AG09309 (cell line): ENCODE measurements at regions not wholly inside any gene's neighbourhood (a gene's known extent, or its start where the extent isn't known, plus 50 kb on each side); places are given as distances from the start of the nearest gene placed in this dataset.

Experiments used
- DNase-seq: peaks from one replicate; pipeline ENCODE4 v3.0.0-alpha.2; 2010; ENCODE audit warnings: low read depth
- H3K4me3 ChIP-seq: 2 replicates; pipeline ENCODE4 v1.5.1; 2011; ENCODE audit warnings: mild to moderate bottlenecking, low read depth, low read length, moderate library complexity; ENCODE audit not compliant: control insufficient read depth
- TF ChIP-seq, protein P1 (sequence below): IDR thresholded peaks from 2 replicates; pipeline ENCODE4 v1.5.1; 2011; ENCODE audit warnings: mild to moderate bottlenecking, low read depth, low read length, inconsistent platforms; ENCODE audit not compliant: insufficient read depth, control insufficient read depth; ENCODE audit errors: missing control alignments

DNA sequence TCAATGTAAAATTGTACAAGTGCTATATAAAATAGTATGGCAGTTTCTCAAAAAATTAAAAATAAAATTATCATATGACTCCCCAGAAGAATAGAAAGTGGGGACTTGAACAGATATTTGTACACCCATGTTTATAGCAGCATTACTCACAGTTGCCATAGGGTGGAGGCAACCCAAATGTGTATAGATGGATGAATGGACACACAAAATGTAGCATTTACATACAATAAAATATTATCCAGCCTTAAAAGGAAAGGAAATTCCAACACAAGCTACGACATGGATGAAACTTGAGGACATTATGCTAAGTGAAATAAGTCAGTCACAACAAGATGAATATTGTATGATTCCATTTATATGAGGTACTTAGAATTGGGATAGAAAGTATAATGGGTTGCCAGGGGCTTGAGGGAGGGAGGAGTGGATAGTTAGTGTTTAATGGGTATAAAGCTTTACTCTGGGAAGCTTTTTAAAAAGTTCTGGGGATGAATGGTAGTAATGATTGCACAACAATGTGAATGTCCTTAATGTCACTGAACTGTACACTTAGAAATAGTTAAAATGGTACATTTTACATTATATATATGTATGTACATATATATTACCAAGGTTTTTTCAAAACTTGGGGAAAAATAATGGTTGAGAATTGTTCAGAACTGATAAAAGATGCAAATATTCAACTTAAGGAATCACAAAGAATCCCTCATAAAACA is 53.0 kb upstream of the ADORA3 start:
- TF ChIP-seq, protein P1, sequence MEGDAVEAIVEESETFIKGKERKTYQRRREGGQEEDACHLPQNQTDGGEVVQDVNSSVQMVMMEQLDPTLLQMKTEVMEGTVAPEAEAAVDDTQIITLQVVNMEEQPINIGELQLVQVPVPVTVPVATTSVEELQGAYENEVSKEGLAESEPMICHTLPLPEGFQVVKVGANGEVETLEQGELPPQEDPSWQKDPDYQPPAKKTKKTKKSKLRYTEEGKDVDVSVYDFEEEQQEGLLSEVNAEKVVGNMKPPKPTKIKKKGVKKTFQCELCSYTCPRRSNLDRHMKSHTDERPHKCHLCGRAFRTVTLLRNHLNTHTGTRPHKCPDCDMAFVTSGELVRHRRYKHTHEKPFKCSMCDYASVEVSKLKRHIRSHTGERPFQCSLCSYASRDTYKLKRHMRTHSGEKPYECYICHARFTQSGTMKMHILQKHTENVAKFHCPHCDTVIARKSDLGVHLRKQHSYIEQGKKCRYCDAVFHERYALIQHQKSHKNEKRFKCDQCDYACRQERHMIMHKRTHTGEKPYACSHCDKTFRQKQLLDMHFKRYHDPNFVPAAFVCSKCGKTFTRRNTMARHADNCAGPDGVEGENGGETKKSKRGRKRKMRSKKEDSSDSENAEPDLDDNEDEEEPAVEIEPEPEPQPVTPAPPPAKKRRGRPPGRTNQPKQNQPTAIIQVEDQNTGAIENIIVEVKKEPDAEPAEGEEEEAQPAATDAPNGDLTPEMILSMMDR = no peak
- H3K4me3 ChIP-seq = no peak overlapping the region
- no peak for DNase-seq

DNA sequence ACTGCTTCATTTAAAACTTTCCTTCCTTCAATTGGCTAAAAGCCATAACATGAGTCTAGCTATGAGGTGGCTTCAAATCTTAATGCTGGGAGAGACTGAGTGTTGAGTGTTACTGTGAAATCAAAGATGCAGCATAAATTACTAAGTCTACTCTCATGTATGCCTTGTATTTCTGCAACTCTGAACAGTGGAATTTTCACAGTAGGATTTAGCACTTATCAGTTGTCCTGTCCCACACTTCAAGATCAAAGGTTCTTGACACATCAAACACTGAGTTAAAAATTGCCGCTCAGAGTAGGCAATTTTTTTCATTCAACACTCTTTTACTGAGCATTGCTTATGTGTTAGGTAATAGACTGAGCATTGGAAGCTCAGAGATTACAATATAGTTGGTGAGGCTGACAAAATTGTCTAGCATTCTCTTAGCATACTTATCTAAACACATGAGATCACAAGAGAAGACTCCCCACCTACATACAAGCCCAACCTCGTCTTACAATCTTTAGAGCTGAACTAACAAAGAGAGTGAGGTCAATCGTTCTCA is 56.4 kb upstream of the ADORA3 start:
- no peak for DNase-seq
- TF ChIP-seq, protein P1 = no peak

DNA sequence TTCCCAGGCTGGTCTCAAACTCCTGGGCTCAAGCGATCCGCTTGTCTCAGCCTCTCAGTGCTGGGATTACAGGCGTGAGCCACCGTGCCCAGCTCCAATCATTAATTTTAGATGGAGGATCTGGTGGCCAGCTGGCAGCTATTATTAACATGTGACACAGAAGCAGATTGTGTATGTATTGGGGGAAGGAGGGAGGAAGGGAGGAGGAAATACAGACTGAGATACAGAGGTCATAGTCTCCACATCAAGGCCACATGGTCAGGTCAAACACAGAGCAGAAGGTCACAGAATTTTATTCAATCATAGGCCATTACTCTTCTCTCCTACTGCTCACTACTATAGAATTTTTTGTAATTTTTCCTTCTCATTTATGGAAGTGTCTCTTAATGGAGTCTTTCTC is 57.9 kb upstream of the ADORA3 start:
- DNase-seq = no peak
- H3K4me3 ChIP-seq = no peak overlapping the region
- TF ChIP-seq, protein P1 = no peak

More for the DNA sequence above, 56.4 kb upstream of the ADORA3 start:
- no peak overlapping the region for H3K4me3 ChIP-seq

DNA sequence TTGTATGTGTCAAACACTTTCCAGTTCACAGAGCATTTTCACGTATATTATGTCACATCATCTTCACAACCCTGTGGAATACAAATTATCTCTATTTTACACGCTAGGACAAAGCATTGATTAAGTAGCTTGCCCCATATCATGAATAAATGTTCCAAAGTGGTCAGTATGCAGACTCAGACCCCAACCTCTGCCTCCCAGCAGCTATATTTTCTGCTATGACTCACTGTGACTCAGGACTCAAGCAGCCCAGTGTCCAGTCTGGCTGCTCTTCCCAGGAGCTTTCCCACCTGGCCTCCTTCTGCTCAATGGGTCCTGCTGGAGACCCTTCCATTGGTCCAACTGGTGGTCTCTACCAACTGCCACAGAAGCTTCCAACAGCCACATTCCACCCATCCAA is 56.0 kb upstream of the RAP1A start:
- H3K4me3 ChIP-seq = no peak overlapping the region
- TF ChIP-seq, protein P1 = no peak
- no peak for DNase-seq

DNA sequence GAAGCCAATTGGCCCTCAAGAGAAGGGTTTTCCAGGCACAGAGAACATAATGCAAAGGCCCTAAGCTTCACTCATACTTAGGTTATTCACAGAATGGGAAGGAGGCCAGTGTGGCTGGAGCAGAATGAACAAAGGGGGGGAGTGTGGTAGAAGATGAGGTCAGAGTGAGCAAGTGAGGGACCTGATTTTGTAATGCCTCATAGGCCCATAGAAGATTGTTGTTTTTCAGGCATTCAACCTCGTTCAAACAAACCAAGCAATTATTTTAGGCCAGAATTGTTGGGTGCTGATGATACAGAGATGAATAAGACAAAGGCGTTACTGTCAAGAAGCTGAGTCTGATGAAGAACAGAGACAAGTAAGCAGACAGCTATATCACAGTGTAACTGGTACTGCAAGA is 54.5 kb upstream of the RAP1A start:
- DNase-seq = peak; percentile 69
- TF ChIP-seq, protein P1 = no peak
- H3K4me3 ChIP-seq = no peak overlapping the region

DNA sequence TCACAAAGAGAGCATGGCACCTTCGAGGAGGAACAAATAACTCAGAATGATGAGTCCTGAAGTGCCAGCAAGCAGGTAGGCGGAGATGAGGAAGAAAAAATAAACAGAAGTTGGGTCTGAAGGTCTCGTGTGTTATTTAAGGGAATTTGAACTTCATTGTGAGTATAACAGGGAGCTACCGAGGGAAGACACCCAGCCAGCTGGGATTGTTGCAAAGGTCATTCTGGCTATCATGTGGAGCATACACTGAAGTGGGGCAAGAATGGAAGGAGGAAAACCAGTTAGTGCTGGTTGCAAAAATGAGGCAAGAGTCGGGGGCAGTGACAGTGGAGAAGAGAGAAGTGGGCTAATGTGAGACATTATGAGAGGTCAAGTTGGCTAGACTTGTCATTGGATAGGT is 53.6 kb upstream of the RAP1A start:
- no peak overlapping the region for H3K4me3 ChIP-seq
- TF ChIP-seq, protein P1 = no peak
- no peak for DNase-seq
